GM21515 (cell line): ENCODE measurements at regions not wholly inside any gene's neighbourhood (a gene's known extent, or its start where the extent isn't known, plus 50 kb on each side); places are given as distances from the start of the nearest gene placed in this dataset.
"Not testable (repeated sequence)": the region's sequence is repeated elsewhere in the genome, so short reads cannot be mapped to it uniquely, and the experiment has no call there.

Experiments used
- ATAC-seq: cut with Tn5 transposase; IDR thresholded peaks from one replicate; pipeline ENCODE4 v1.9.1; 2021; ENCODE audit not compliant: unreplicated experiment

DNA sequence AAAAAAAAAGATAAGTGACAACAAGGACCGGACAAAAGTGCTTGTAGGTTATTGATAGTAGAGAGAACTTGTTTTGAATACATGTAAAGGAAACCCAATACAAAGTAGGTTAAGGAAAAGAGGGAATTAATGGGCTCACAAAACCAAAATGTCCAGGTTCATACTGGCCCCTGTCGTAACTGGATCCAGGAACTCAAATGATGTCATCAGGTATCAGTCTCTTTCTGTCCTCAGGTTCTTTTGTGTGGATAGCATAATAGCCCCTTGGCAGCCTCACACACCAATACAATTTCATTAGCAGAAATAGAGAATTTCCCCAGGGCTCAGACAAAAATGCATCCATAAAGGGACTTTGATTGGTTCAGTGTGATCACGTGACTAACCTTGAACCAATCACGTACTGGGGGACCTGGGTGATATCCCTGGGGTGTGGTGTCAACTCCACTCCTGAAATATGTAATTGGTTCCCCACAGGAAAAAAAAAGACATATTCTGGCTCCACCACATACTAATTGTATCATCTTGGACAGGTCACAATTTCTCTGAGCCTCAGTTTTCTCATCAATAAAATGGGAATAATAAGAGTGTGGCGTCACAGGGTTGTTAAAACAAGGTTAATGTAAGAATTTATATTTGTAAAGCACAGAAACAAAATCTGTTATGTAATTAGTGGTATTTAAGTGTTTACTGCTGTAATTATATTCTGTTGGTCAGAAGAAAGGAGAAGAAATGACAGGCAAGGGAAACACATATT lies 174.8 kb downstream of the PDGFRA start:
- no peak for ATAC-seq

DNA sequence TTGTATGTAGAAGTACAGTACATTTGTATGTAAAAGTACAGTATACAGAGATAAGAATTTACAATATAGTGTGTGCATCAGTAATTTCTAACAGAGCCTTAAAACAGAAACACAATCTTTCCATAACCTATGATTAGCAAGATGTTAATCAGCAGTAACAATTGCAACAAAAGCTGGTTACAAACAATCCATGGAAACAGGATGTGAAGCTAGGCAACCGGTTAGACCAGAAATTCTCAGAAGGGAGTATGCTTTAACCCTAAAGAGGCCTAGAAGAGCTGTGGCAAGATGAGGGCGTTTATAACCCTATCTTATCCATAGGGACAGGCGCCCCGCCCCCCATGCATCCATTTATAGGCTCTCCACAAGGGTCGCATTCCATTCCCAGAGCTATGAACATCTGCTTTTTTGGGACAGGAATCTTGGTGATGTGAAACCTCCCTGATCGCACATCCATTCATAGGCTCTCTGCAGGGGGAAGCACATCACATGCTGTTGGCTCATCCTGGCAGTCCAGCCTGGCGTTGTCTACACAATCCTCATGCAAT lies 180.3 kb downstream of the PDGFRA start:
- ATAC-seq: not testable (repeated sequence)

DNA sequence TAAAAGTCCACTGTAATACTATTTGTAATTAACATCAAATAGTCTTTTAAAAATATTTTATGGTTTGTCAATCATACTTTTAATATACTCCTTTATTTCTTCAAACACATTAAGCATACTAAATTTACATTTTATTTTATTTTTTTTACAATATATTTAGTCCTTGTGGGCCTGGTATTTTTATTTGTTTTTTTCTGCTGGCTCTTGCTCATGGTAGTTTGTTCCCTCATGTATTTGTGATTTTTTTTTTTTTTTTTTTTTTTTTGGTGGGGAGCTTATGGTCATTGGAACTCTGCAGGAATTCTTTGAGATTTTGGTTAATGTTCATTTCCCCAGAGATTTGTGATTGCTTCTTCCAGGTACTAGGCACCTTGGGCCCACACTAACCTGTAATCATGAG lies 185.5 kb downstream of the PDGFRA start:
- ATAC-seq: no peak

DNA sequence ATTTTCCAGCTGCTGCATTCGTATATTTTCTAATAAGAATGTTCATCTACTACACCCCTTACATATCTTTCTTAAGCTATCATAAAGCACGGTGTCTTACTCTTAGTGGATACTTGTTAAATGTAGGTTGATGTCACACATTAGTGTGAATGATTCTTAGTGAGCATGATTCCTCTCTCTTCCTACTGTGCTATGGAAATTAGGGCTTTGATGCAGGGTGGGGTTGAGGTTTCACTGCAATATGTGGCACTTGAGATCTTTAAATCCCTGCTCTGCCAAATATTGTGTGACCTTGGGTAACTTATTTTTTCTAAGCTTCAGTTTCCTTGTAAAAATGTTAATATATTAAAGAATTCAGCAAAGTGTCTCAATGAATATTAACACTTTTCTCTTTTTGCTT lies 188.4 kb downstream of the PDGFRA start:
- ATAC-seq: no peak

DNA sequence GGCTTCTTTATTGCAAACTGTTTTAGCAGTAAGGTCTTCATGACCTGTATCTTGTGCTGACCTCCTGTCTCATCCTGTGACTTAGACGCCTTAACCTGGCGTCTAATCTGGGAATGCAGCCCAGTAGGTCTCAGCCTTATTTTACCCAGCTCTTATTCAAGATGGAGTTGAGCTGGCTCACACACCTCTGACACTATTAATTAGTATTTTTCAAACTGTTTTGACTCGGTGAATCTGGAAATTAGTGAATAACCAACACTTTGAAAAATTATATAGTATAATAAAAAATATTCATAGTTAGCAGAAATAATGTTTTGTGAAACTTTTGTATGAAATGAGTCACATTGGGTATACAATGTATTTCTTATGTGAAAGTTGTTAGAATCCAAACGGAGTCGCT lies 189.4 kb downstream of the PDGFRA start:
- ATAC-seq: no peak

DNA sequence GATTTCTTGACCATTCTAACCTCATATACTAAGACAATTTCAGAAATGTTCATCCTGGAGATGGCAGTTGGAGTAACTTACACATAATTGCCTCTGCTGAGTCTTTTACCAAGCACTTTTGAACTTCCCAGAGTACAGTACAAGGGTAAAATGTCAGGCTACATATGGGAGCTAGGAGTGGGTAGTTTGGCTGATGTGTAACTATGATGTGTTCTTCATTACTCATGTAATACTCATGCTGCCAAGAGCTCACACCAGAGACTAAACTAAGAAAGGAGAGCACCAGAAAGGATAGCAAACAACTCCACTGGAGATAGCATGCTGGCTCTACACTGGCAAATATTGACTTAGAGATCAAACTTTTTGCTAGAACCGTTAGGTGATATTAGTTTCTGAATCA lies 194.0 kb downstream of the PDGFRA start:
- no peak for ATAC-seq

DNA sequence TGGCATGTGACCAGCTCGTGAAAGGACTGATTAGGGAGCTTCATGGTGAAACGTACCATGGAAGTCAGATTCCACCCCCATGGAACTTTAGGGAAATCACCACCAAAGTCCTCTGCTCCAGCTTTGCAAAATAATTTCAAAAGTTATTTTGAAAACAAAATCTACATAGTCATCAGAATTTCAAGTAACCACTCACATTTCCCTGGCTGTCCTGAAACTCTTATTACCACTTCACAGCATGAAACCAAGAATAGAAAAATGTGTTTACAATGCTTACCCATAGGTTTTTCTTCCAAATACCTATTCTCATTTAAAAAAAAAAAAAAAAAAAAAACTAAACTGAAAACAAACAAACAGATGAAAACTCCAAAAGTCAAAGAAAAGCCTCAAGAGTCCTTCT lies 198.7 kb downstream of the PDGFRA start:
- ATAC-seq: no peak

DNA sequence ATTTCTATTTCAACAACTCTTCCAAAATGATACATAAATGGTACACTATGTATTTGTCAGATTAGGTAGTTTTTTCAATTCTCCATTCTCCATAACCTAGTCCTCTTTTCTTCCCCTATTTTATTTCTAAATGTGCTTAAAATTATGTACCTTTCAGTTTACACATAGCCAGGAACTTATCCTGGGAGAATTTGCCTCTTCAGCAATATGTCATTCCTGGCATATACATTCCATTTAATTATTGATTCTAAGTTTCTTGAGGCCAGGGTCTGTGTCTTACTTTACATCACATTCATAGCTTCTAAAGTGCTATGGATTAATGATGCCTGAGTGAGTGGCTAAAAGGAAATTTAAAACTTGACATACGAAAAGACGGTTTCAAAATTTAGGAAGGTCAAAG lies 199.8 kb downstream of the PDGFRA start:
- no peak for ATAC-seq

DNA sequence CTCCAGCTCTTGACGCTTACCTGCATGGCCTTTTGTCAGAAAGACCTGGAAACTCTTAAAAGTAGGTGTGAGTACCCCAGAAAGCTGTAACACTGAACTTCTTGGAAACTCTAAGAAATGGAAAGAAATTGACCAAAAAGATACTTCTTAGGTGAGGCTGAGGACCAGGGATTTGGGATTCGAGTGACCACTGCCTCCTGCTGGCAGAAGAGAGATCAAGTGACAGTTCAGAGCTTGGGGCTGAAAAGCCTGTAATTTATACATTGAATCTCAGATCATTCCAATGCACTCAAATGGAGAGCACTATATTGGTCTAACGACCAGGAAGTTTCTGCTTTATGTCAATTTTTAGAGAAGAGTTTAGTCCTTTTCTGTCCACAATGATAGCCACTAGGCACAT lies 204.6 kb downstream of the PDGFRA start:
- ATAC-seq: no peak

DNA sequence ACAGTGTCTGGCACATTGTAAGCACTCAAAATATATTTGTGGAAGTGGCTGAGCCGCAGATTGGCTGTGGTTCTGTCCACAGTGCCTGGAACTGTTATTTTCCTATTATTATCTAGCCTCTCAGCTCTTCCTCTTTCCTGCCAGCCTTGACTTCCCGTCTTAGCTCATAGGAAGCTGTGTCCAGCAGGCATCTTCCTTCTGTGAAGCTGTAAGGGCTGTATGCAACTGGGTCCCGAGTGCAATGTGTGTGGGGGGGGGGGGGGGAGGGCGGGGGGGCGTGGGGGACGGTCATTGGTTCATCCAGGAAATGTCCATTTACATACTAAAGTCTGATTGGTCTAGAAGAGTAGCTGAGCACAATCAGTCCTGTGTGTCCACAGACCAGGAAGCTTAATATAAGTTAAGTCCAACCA lies 210.7 kb downstream of the PDGFRA start:
- ATAC-seq: no peak

DNA sequence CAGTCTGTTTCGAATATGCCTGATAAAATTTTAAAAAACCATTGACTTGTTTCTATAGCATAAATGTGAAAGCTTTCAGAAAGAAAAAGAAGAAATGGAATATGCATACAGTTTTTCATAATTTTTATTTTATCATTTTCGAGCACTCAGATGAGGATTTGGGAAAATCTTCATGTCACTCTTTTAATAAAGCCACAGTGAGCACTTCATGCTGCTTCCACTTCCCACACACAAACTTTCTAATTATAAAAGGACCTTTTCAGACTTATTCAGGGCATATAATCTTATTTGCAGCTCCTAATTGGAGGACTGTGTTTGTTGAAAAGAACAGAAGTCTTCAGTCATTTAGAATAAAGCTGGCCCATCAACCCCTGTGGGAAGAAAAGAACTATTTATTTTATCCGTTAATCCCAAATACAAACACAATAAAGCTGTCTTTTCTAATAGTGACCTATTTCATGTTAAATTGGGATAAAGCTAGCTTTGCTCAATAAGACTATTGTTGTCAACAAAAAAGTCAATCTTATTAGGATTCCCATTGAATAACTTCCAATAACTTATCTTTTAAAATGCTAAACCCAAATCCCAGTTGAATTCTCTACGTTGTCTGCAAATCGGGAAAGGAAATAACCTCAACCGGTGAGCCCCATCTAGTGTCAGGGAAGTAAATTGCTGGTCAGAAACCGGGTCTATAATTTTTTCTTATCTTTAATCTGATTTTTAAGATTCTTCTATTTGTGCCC lies 211.5 kb downstream of the PDGFRA start:
- ATAC-seq: no peak

DNA sequence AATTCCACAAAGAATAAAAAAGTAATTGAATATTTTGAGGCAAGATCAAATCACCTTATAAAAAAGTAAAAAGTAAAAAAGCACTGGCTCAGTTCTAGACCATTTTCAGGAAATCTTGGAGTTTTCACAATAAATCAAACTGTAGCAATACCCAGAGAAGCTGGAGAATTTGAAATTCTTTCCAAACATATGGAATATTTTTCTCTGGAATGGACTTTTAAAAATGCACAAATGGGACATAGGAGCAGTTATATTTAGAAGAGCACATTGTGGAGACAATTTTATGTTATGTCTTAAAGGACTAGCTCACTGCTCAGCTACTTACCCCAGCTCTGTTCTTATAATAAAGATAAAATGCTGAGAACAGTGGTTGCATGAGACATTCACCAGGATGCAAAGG lies 211.9 kb upstream of the KIT start:
- ATAC-seq: no peak

DNA sequence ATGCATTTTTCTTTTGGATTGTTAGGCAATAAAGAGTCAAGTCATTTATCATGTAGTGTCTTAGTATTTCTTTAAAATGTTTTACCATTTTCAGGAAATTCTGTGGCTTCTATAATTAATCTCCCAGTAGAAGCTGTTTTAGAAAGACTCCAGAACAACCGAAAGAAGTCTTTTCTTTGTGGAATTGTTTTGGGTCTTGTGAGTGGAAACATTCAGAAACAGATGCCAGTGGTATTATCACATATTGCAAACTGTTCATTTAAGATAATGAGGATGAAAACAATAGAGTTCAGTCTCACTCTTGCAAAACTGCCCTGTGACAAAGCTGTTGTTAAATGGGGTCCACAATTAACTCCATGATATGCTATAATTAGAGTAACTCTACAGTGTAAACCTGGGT lies 211.2 kb upstream of the KIT start:
- ATAC-seq: no peak

DNA sequence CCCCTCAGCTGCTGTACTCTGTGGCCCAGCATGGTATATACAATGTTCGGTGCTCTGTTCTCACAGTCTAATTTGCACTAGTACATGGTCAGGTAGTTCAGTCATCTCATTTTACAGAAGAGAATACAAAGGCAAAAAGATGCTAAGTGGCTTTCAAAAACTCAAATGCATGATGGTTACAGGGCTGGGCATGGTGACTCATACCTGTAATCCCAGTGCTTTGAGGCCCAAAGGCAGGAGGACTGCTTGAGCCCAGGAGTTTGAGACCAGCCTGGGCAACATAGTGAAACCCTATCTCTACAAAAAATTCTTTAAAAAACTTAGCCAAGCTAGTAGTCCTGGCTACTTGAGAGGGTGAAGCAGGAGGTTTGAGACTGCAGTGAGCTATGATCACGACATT lies 210.5 kb upstream of the KIT start:
- no peak for ATAC-seq

DNA sequence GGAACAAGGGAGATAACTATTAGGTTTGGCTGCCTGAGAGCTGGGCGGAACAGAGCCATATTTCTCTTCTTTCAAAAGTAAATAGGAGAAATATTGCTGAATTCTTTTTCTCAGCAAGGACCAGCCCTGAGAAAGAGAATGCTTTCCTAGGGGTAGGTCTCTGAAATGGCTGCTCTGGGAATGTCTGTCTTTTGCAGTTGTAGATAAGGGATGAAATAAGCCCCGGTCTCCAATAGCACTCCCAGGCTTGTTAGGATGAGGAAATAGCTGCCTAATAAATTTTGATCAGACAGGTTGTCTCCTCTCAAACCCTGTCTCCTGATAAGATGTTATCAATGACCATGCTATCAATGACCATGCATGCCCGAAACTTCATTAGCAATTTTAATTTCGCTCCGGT lies 207.8 kb upstream of the KIT start:
- no peak for ATAC-seq

DNA sequence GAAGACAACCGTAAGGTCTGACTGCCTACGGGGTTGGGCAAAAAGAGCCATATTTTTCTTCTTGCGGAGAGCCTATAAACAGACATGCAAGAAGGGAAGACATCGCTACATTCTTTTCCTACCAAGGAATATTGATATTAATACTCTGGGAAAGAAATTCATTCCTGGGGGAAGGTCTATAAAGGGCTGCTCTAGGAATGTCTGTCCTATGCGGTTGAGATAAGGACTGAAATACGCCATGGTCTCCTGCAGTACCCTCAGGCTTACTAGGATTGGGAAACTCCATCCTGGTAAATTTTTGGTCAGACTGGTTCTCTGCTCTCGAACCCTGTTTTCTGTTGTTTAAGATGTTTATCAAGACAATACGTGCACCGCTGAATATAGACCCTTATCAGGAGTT lies 190.8 kb upstream of the KIT start:
- ATAC-seq: not testable (repeated sequence)

DNA sequence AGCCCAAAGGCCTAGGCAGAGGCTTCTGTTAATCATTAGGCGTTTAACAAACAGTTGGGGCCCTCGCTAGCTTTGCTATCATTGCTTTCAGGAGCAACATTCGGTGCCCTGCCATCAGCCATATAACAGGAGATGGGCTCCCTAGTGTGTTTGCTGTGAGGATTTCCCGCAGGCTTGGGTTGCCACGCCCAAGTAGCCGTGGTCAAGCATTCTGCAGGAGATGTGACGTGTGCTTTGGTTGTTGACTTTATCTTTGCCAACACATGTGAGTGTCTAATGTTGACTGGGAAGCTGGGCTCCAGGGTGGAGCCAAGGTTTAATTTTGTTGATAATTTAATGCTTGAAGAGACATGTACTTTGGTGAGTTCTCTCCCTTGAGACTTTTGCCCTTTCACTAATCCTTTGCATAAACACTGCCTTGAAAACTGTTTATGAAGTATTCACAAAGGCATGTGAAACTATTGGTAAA lies 184.6 kb upstream of the KIT start:
- ATAC-seq: no peak

DNA sequence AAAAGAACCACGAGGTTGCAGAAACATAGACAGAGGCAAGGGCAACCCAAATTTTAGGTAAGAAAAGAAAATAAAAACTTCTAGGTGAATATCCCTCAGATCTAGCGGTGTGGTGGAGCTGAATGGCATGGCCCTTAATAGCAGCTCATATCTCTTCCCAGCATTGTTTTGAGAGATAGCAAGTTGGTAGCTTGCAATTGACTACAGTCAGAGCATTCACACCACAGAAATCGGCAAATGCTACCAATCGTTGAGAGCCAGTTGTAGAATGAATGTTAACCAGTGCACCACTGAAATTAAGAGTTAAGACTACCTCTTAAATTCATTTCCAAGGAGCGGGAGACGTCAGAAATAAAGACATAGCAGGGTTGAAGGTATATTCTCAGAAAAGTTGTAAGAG lies 184.0 kb upstream of the KIT start:
- ATAC-seq: no peak

DNA sequence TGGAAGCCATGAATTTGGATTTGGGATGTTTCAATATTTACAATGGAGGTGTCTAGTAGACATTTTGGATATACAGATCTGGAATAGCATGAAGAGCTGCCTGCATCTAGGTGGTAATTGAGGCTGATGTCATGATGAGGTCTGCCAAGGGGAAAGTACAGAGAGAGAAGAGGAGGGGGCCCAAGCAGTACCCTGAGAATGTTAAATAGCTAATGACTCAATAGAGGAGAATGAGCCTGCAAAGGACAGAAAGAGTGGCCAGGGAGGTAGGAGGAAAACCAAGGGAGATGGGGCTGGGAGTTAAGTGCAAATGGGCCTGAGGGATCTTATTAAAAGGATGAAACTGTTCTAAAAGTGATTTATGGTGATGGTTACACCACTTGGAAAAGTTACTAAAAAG lies 182.2 kb upstream of the KIT start:
- ATAC-seq: no peak

DNA sequence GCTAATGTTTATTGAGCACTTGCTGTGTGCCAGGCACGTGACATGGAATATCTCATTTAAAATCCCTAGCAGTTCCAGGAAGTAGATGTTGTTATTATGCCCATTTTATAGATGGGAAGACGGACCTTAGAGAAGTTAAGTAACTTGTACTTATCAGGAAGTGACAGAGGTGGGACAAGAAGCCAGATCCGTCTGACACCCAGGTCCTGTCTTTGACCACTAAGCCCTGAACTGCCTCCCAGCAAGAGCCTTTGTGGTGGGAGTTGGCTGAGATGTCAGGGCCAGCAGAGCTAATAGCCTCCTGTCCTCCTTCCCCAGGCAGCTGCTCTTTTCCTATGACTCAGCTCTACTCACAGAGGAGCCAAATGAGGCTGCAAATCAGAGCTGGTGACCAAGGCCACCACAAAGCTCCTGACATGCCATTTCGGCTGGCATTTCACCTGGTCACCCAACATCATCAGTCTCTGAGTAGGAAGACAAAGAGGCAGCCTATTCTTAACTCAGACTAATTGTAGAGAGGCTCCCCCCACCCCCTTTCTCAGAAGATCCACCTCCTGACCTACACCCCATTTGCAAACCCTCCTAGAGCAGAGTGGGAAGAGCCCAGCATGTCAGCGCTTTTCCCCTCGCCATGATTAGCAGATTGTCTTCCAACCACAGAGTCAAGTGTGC lies 175.1 kb upstream of the KIT start:
- ATAC-seq: no peak

DNA sequence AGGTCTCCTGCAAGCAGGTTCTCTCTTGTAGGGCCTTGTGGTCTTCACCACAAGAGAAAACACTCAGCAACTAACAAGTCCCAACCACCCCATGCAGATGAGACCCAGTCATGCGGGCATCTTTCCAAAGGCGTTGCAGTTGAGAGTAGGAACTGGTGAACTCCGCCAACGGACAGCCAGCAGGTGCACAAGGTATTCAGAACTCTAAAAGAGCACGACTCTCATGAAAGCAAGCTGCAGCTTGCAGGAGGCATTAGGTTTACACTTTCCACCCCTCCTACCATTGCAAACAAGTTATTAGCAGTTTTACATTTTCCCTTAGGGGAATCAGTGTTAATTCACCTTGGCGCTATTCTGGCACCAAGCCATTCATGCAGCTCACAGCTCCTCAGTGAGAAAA lies 173.4 kb upstream of the KIT start:
- no peak for ATAC-seq

DNA sequence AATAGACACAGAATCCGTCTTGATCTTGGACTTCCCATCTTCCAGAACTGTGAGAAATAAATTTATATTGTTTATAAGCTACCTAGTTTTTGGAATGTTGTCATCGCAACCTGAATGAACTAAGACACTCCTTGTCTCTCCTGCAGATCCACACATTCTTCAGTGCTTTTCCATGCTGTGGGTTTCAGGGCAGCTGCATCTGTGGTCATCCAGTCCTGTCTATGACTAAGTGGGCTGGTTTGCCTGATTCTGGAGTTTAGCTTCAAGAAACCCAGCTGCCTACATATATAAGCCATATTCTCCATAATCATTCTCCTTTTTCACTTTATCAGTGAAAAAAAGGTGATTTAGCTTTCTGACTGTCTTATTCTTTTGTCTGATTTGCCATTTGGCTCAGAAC lies 170.3 kb upstream of the KIT start:
- ATAC-seq: no peak
